WTC11 (cell line): ENCODE measurements at regions not wholly inside any gene's neighbourhood (a gene's known extent, or its start where the extent isn't known, plus 50 kb on each side); places are given as distances from the start of the nearest gene placed in this dataset.

Experiments
- ATAC-seq: fragments of 200-7000 bp; cut with Tn5 transposase; 2 replicates; pipeline ENCODE4 v1.10.0; 2021; ENCODE audit warnings: mild to moderate bottlenecking, moderate library complexity
- CTCF ChIA-PET: fragments of 300-600 bp; sonication (Branson Sonifier 250); formaldehyde crosslinking; loops from one replicate; lab custom pipeline; 2021; ENCODE audit warnings: antibody characterized with exemption; lab: Charles Lee
- POLR2A ChIA-PET: fragments of 350-600 bp; sonication (Branson Sonifier 250); formaldehyde crosslinking; loops from one replicate; lab custom pipeline; 2021; ENCODE audit warnings: antibody characterized with exemption; lab: Charles Lee
- DNase-seq: peaks from one replicate; pipeline ENCODE4 v3.0.0; 2021; ENCODE audit warnings: low spot score
- H3K27ac Mint-ChIP-seq: 2 replicates; pipeline ENCODE4 v1.8.0; 2021; ENCODE audit warnings: mixed read lengths
- H3K27me3 Mint-ChIP-seq: 2 replicates; pipeline ENCODE4 v1.8.0; 2021; ENCODE audit warnings: low read depth, mild to moderate bottlenecking, moderate library complexity, mixed read lengths
- H3K36me3 Mint-ChIP-seq: 2 replicates; pipeline ENCODE4 v1.8.0; 2021; ENCODE audit warnings: mixed read lengths
- H3K4me1 Mint-ChIP-seq: 2 replicates; pipeline ENCODE4 v1.8.0; 2022; ENCODE audit warnings: mixed read lengths
- H3K4me3 Mint-ChIP-seq: 2 replicates; pipeline ENCODE4 v1.8.0; 2021; ENCODE audit warnings: mild to moderate bottlenecking, moderate library complexity, mixed read lengths
- H3K9me3 Mint-ChIP-seq: 2 replicates; pipeline ENCODE4 v1.8.0; 2021; ENCODE audit warnings: mixed read lengths
- CBFB ChIP-seq: sonication (generic); formaldehyde crosslinking; IDR thresholded peaks from 2 replicates; pipeline ENCODE4 v1.8.1; 2022; ENCODE audit warnings: mild to moderate bottlenecking, low read depth, missing genetic modification reagents
- CREB1 ChIP-seq: sonication (generic); formaldehyde crosslinking; IDR thresholded peaks from 2 replicates; pipeline ENCODE4 v1.8.0; 2023; ENCODE audit warnings: mild to moderate bottlenecking, missing genetic modification reagents
- CREM ChIP-seq: sonication (generic); formaldehyde crosslinking; IDR thresholded peaks from 2 replicates; pipeline ENCODE4 v1.8.1; 2022; ENCODE audit warnings: mild to moderate bottlenecking, missing genetic modification reagents, moderate library complexity
- ETV6 ChIP-seq: sonication (generic); formaldehyde crosslinking; IDR thresholded peaks from 2 replicates; pipeline ENCODE4 v1.8.1; 2022; ENCODE audit warnings: mild to moderate bottlenecking, missing genetic modification reagents
- JAZF1 ChIP-seq: fragments of 250-450 bp; sonication (Bioruptor Pico); IDR thresholded peaks from 2 replicates; pipeline ENCODE4 v1.9.0; 2021; ENCODE audit warnings: moderate library complexity, mild to moderate bottlenecking, inconsistent platforms
- KAT7 ChIP-seq: sonication (generic); formaldehyde crosslinking; IDR thresholded peaks from 2 replicates; pipeline ENCODE4 v1.8.1; 2023; ENCODE audit warnings: missing genetic modification reagents, mild to moderate bottlenecking, borderline replicate concordance
- NR2C2 ChIP-seq: sonication (generic); formaldehyde crosslinking; IDR thresholded peaks from 2 replicates; pipeline ENCODE4 v1.8.0; 2022; ENCODE audit warnings: mild to moderate bottlenecking, missing genetic modification reagents
- NR3C1 ChIP-seq: sonication (generic); formaldehyde crosslinking; conservative IDR thresholded peaks from 2 replicates; pipeline ENCODE4 v1.8.1; 2023; ENCODE audit warnings: low read depth, mild to moderate bottlenecking, missing genetic modification reagents
- SMAD4 ChIP-seq: sonication (generic); formaldehyde crosslinking; IDR thresholded peaks from 2 replicates; pipeline ENCODE4 v1.8.0; 2022; ENCODE audit warnings: mild to moderate bottlenecking, missing genetic modification reagents
- TEAD4 ChIP-seq: sonication (generic); formaldehyde crosslinking; IDR thresholded peaks from 2 replicates; pipeline ENCODE4 v1.8.0; 2022; ENCODE audit warnings: mild to moderate bottlenecking, missing genetic modification reagents
- ZBTB21 ChIP-seq: sonication (generic); formaldehyde crosslinking; IDR thresholded peaks from 2 replicates; pipeline ENCODE4 v1.8.1; 2023; ENCODE audit warnings: mild to moderate bottlenecking, missing genetic modification reagents, borderline replicate concordance
- ZNF121 ChIP-seq: sonication (generic); formaldehyde crosslinking; IDR thresholded peaks from 2 replicates; pipeline ENCODE4 v1.8.0; 2023; ENCODE audit warnings: missing genetic modification reagents
- ZNF232 ChIP-seq: sonication (generic); formaldehyde crosslinking; IDR thresholded peaks from 2 replicates; pipeline ENCODE4 v1.8.0; 2022; ENCODE audit warnings: mild to moderate bottlenecking, missing genetic modification reagents
- ZNF416 ChIP-seq: fragments of 250-450 bp; sonication (Bioruptor Pico); IDR thresholded peaks from 2 replicates; pipeline ENCODE4 v1.9.0; 2021; ENCODE audit warnings: mild to moderate bottlenecking, inconsistent platforms
- ZNF423 ChIP-seq: fragments of 250-450 bp; sonication (Bioruptor Pico); IDR thresholded peaks from 2 replicates; pipeline ENCODE4 v2.1.2; 2022; ENCODE audit warnings: mild to moderate bottlenecking, moderate library complexity
- TF ChIP-seq, protein P1 (sequence below): sonication (generic); formaldehyde crosslinking; IDR thresholded peaks from 2 replicates; pipeline ENCODE4 v1.8.0; 2022; ENCODE audit warnings: mild to moderate bottlenecking, missing genetic modification reagents
- TF ChIP-seq, protein P2 (sequence below): sonication (generic); formaldehyde crosslinking; IDR thresholded peaks from 2 replicates; pipeline ENCODE4 v1.8.0; 2023; ENCODE audit warnings: missing genetic modification reagents, mild to moderate bottlenecking, borderline replicate concordance
- TF ChIP-seq, protein P3 (sequence below): fragments of 250-450 bp; sonication (Bioruptor Pico); IDR thresholded peaks from 2 replicates; pipeline ENCODE4 v1.9.0; 2021; ENCODE audit warnings: mild to moderate bottlenecking
- TF ChIP-seq, protein P4 (sequence below): sonication (generic); formaldehyde crosslinking; IDR thresholded peaks from 2 replicates; pipeline ENCODE4 v1.8.1; 2023; ENCODE audit warnings: mild to moderate bottlenecking, missing genetic modification reagents
- TF ChIP-seq, protein P5 (sequence below): fragments of 250-450 bp; sonication (Bioruptor Pico); IDR thresholded peaks from 2 replicates; pipeline ENCODE4 v1.9.0; 2021; ENCODE audit warnings: moderate library complexity, mild to moderate bottlenecking, inconsistent platforms, borderline replicate concordance
- TF ChIP-seq, protein P6 (sequence below): sonication (generic); formaldehyde crosslinking; IDR thresholded peaks from 2 replicates; pipeline ENCODE4 v1.8.0; 2022; ENCODE audit warnings: mild to moderate bottlenecking, missing genetic modification reagents
- TF ChIP-seq, protein P7 (sequence below): sonication (generic); formaldehyde crosslinking; conservative IDR thresholded peaks from 2 replicates; pipeline ENCODE4 v1.8.1; 2022; ENCODE audit warnings: mild to moderate bottlenecking, missing genetic modification reagents
- TF ChIP-seq, protein P8 (sequence below): fragments of 250-450 bp; sonication (Bioruptor Pico); IDR thresholded peaks from 2 replicates; pipeline ENCODE4 v1.9.0; 2021; ENCODE audit warnings: mild to moderate bottlenecking

DNA sequence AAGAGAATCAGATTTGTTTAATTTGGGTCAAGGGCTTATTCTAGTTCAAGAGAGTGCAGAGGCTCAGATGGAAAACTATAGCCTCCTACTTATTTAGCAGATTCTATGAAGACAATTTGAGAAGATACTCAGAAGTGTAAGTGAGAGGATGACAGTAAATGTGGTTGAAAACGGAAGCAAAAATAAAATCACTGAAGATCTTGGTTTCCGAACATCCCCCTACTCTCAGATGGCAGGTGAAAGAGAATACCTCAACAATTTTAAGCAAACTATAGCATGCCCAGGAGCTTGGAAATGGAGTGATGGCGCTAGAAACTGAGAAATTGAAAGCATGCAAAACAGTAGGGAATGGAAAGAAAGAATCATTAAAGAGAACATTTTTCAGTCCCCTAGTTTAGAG lies 705.5 kb upstream of the CDH8 start:
- Mint-ChIP-seq H3K27ac (no peak overlapping the region), H3K36me3 (no peaks in the 10 kb centered on the region), H3K27me3 (no peaks in the 10 kb centered on the region), H3K9me3 (0 out of 2 replicates have a peak, but pooled peaks cover 3% of the 10 kb centered on the region), H3K4me1 (peaks cover 4% of the 10 kb centered on the region; the same call in 1 of the 2 replicates), H3K4me3 (no peak overlapping the region)
- DNase-seq (no peak), ATAC-seq (no peak)
- ChIA-PET POLR2A (no interaction called here), CTCF (no interaction called here)
- no peak for TF ChIP-seq CREM (CRISPR knock-in tag)
- TF ChIP-seq NR2C2 (CRISPR knock-in tag) = no peak
- TF ChIP-seq, protein P1, sequence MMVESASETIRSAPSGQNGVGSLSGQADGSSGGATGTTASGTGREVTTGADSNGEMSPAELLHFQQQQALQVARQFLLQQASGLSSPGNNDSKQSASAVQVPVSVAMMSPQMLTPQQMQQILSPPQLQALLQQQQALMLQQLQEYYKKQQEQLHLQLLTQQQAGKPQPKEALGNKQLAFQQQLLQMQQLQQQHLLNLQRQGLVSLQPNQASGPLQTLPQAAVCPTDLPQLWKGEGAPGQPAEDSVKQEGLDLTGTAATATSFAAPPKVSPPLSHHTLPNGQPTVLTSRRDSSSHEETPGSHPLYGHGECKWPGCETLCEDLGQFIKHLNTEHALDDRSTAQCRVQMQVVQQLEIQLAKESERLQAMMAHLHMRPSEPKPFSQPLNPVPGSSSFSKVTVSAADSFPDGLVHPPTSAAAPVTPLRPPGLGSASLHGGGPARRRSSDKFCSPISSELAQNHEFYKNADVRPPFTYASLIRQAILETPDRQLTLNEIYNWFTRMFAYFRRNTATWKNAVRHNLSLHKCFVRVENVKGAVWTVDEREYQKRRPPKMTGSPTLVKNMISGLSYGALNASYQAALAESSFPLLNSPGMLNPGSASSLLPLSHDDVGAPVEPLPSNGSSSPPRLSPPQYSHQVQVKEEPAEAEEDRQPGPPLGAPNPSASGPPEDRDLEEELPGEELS (CRISPR knock-in tag) = no peak
- no peak for TF ChIP-seq CBFB (CRISPR knock-in tag)
- TF ChIP-seq, protein P2, sequence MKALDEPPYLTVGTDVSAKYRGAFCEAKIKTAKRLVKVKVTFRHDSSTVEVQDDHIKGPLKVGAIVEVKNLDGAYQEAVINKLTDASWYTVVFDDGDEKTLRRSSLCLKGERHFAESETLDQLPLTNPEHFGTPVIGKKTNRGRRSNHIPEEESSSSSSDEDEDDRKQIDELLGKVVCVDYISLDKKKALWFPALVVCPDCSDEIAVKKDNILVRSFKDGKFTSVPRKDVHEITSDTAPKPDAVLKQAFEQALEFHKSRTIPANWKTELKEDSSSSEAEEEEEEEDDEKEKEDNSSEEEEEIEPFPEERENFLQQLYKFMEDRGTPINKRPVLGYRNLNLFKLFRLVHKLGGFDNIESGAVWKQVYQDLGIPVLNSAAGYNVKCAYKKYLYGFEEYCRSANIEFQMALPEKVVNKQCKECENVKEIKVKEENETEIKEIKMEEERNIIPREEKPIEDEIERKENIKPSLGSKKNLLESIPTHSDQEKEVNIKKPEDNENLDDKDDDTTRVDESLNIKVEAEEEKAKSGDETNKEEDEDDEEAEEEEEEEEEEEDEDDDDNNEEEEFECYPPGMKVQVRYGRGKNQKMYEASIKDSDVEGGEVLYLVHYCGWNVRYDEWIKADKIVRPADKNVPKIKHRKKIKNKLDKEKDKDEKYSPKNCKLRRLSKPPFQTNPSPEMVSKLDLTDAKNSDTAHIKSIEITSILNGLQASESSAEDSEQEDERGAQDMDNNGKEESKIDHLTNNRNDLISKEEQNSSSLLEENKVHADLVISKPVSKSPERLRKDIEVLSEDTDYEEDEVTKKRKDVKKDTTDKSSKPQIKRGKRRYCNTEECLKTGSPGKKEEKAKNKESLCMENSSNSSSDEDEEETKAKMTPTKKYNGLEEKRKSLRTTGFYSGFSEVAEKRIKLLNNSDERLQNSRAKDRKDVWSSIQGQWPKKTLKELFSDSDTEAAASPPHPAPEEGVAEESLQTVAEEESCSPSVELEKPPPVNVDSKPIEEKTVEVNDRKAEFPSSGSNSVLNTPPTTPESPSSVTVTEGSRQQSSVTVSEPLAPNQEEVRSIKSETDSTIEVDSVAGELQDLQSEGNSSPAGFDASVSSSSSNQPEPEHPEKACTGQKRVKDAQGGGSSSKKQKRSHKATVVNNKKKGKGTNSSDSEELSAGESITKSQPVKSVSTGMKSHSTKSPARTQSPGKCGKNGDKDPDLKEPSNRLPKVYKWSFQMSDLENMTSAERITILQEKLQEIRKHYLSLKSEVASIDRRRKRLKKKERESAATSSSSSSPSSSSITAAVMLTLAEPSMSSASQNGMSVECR (CRISPR knock-in tag) = no peak
- TF ChIP-seq, protein P3, sequence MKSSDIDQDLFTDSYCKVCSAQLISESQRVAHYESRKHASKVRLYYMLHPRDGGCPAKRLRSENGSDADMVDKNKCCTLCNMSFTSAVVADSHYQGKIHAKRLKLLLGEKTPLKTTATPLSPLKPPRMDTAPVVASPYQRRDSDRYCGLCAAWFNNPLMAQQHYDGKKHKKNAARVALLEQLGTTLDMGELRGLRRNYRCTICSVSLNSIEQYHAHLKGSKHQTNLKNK (CRISPR knock-in tag) = no peak
- TF ChIP-seq, protein P4, sequence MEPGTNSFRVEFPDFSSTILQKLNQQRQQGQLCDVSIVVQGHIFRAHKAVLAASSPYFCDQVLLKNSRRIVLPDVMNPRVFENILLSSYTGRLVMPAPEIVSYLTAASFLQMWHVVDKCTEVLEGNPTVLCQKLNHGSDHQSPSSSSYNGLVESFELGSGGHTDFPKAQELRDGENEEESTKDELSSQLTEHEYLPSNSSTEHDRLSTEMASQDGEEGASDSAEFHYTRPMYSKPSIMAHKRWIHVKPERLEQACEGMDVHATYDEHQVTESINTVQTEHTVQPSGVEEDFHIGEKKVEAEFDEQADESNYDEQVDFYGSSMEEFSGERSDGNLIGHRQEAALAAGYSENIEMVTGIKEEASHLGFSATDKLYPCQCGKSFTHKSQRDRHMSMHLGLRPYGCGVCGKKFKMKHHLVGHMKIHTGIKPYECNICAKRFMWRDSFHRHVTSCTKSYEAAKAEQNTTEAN = no peak
- no peak for TF ChIP-seq JAZF1 (CRISPR knock-in tag)
- TF ChIP-seq ZBTB21 (CRISPR knock-in tag) = no peak
- TF ChIP-seq CREB1 (CRISPR knock-in tag) = no peak
- TF ChIP-seq ZNF423 (CRISPR knock-in tag) = no peak
- no peak for TF ChIP-seq ETV6 (CRISPR knock-in tag)
- TF ChIP-seq ZNF232 = no peak
- TF ChIP-seq NR3C1 (CRISPR knock-in tag) = no peak
- no peak for TF ChIP-seq ZNF121 (CRISPR knock-in tag)
- TF ChIP-seq, protein P5, sequence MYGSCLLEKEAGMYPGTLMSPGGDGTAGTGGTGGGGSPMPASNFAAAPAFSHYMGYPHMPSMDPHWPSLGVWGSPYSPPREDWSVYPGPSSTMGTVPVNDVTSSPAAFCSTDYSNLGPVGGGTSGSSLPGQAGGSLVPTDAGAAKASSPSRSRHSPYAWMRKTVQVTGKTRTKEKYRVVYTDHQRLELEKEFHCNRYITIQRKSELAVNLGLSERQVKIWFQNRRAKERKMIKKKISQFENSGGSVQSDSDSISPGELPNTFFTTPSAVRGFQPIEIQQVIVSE (CRISPR knock-in tag) = no peak

DNA sequence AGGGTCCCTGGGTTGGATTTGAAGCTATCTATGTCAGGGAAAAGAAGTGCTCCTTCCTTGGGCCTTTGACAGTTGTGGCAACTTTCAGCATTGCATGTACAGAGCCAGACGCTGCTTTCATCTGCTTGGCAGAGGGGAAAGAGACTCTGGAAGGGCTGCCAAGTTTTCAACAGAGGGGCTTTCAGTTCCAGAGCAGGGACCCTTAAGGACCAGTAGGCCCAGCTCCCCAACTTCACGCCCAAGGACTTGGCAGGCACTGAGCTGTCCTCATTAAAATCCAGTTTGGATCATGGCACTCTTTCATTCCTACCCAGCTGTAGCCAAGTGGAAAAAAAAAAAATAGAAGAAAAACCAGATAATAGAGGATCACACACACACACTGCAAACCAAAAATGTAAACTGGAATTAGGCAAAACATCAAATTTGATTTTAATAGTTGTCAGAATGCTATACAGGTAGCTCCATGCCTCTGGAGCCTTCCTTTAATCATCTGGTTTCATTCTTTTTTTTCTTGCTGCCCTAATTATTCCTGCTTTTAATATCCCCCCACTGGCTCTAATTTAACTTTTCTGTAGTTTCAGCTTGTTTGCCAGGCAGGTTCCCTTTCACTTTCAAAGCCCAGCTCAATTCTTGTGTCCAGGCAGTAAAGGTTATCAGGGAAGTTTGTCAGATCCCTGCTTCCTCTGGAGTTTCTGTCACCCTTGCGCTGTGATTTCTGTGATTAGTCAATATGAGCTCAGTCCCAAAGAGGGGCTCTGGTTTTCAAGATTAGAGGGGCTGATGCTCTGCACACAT lies 702.6 kb upstream of the CDH8 start:
- DNase-seq (no peak), ATAC-seq (no peak)
- Mint-ChIP-seq H3K4me3 (no peak overlapping the region), H3K9me3 (peaks cover 3% of the 10 kb centered on the region; the same call in 1 of the 2 replicates), H3K27ac (no peak overlapping the region), H3K27me3 (no peaks in the 10 kb centered on the region), H3K36me3 (no peaks in the 10 kb centered on the region), H3K4me1 (peaks cover 4% of the 10 kb centered on the region; the same call in 1 of the 2 replicates)
- POLR2A ChIA-PET = no interaction called here
- CTCF ChIA-PET = interaction anchor here (1.1 kb wide), 1 partner anchor 551 kb away, joined by 3 read pairs; no protein-coding TSS in a partner anchor
- no peak for TF ChIP-seq SMAD4 (CRISPR knock-in tag)
- TF ChIP-seq ZNF416 = no peak
- TF ChIP-seq, protein P6, sequence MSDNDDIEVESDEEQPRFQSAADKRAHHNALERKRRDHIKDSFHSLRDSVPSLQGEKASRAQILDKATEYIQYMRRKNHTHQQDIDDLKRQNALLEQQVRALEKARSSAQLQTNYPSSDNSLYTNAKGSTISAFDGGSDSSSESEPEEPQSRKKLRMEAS (CRISPR knock-in tag) = no peak
- TF ChIP-seq, protein P7, sequence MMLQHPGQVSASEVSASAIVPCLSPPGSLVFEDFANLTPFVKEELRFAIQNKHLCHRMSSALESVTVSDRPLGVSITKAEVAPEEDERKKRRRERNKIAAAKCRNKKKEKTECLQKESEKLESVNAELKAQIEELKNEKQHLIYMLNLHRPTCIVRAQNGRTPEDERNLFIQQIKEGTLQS (CRISPR knock-in tag) = no peak
- TF ChIP-seq KAT7 (CRISPR knock-in tag) = no peak
- TF ChIP-seq, protein P8, sequence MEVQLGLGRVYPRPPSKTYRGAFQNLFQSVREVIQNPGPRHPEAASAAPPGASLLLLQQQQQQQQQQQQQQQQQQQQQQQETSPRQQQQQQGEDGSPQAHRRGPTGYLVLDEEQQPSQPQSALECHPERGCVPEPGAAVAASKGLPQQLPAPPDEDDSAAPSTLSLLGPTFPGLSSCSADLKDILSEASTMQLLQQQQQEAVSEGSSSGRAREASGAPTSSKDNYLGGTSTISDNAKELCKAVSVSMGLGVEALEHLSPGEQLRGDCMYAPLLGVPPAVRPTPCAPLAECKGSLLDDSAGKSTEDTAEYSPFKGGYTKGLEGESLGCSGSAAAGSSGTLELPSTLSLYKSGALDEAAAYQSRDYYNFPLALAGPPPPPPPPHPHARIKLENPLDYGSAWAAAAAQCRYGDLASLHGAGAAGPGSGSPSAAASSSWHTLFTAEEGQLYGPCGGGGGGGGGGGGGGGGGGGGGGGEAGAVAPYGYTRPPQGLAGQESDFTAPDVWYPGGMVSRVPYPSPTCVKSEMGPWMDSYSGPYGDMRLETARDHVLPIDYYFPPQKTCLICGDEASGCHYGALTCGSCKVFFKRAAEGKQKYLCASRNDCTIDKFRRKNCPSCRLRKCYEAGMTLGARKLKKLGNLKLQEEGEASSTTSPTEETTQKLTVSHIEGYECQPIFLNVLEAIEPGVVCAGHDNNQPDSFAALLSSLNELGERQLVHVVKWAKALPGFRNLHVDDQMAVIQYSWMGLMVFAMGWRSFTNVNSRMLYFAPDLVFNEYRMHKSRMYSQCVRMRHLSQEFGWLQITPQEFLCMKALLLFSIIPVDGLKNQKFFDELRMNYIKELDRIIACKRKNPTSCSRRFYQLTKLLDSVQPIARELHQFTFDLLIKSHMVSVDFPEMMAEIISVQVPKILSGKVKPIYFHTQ = no peak
- TF ChIP-seq TEAD4 (CRISPR knock-in tag) = no peak
